SK-MEL-5 (cell line): ENCODE measurements at regions not wholly inside any gene's neighbourhood (a gene's known extent, or its start where the extent isn't known, plus 50 kb on each side); places are given as distances from the start of the nearest gene placed in this dataset.
"Not testable (repeated sequence)": the region's sequence is repeated elsewhere in the genome, so short reads cannot be mapped to it uniquely, and the experiment has no call there.

Source experiments
- DNase-seq: peaks from one replicate; pipeline ENCODE4 v3.0.0-alpha.2; 2016; ENCODE audit warnings: low read depth, low spot score
- in situ Hi-C: cut with HindIII; loops from 2 replicates; pipeline ENCODE4 v1.10.0; 2016; ENCODE audit warnings: low sequenced_read_pairs, high pct_unique_total_duplicates, low pct_unique_long_range_greater_than_20kb

DNA sequence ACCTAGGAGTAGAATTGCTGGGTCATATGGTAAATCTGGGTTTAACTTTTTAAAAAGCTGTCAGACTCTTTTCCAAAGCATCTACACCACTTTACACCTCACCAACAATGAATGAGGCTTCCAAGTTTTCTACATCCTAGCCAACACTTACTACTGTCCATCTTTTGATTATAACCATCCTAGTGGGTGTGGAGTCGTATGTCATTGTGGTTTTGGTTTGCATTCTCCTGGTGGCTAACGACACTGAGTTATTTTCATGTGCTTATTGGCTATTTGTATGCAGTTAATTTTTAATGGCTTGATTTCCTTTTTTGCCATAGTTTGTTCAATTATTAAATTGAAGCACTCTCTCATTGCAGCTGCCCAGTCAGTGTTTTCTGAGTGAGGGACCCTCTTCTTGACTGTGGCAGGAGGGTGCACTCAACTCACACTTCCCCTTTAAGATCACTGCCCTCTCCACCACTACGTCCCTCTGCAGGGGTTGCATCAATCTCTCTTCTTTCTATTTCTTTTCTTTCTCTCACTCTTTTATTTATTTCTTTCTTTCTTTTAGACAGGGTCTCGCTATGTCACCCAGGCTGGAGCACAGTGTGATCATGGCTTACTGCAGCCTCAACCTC is 182.3 kb downstream of the C9orf152 start:
- no peak for DNase-seq
- in situ Hi-C loops = no loop called here

GRCh38 chr9:110027671-110028081 is 180.3 kb downstream of the C9orf152 start:
- in situ Hi-C loops = no loop called here
- no peak for DNase-seq

GRCh38 chr9:110028271-110028670 is 179.7 kb downstream of the C9orf152 start:
- in situ Hi-C loops = no loop called here
- DNase-seq = no peak

DNA sequence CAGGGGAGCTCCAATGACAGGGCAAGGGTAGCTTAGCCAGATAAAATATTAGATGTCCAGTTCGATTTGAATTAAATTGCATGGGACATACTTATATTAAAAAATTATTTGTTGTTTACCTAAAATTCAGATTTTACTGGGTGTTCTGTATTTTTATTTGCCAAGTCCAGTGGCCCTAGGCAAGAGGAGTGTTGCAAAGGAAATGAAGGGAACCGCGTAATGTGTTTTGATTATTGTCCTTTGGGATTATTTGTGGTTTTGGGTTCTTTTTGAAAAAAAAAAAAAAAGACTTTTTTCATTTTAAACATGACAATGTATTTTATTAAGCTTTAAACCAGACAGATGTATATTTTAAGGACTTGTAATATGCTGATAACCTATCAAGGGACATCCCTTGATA is 179.3 kb downstream of the C9orf152 start:
- in situ Hi-C loops = no loop called here
- DNase-seq = no peak

DNA sequence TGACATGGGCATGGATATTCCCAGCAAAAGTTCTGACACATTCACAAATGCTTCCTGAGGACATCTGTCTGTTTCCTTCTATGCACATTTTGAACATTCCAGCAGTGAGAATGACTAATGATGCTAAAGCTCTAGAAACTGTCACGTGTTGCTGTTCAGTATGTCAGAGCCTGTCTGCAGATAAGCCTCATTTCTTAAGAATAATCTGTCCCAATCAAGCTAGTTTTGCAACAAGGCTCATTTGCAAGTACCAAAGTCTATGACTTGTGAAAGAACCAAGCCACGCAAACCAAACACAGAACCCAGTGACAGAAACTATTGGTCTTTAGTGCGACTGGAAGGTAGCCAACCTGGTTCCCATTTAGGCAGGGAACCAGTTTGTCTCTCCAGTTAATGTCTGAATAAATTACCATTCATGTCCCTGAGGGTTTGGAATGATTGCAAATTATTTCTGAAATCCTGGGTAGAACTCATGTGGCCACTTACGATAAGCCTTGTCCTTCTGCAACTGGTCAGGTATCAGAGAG is 178.5 kb downstream of the C9orf152 start:
- in situ Hi-C loops = no loop called here
- no peak for DNase-seq

DNA sequence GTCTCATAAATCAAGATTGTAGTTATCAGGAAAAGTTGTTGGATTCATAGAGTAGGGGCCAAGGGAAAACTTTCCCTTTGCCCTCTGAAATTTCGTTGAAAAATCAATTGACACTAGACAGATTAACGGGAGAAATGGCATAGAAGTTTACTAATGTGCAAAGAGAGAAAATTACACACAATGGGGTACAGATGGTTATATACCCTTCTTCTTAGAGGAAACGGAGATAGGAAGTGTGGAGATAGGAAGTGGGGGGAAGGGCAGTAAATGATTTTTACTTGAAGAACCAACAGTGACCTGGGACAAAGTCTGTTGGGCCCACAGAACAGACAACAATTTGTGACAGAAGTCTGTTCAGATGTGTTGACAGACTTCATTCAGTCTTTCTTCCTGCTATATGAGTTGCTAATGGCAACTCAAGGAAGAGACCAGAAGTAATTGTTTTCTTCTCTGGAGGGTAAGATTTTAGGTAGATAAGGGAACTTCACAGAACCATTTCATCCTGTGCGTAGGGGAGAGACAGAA is 177.9 kb downstream of the C9orf152 start:
- no peak for DNase-seq
- in situ Hi-C loops = no loop called here

DNA sequence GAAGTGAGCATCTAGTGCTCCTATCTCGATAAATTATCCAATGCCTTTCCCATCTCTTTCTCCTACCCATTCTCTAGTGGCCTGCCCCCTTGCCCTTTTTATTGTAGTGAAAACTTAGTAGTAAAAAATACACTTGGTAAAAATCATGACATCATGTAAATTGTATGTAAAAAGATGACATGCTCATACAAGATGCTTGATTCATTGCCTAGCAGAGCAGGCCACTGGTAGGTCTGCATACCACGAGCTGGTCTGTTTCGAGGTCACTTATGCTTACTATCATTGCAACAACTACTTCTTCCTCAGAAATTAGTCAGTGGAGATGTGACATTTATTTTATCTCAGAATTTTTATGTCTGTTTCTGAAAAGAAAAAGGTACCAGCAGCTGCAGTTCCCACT is 177.3 kb downstream of the C9orf152 start:
- in situ Hi-C loops = no loop called here
- no peak for DNase-seq

- in situ Hi-C loops = no loop called here
- DNase-seq = no peak
These were observed 176.3 kb downstream of the C9orf152 start for GRCh38 chr9:110031511-110032173.

- DNase-seq, in situ Hi-C loops: not testable (repeated sequence)
These were observed 175.4 kb downstream of the C9orf152 start for GRCh38 chr9:110032532-110032931.

GRCh38 chr9:110033869-110034268 is 174.1 kb downstream of the C9orf152 start:
- no peak for DNase-seq
- in situ Hi-C loops = no loop called here

- in situ Hi-C loops = no loop called here
- DNase-seq = no peak
These were observed 171.7 kb downstream of the C9orf152 start for GRCh38 chr9:110036286-110036685.

- no peak for DNase-seq
- in situ Hi-C loops = no loop called here
These were observed 167.2 kb downstream of the C9orf152 start for GRCh38 chr9:110040788-110041187.

GRCh38 chr9:110041452-110041851 is 166.5 kb downstream of the C9orf152 start:
- DNase-seq = no peak
- in situ Hi-C loops = no loop called here

DNA sequence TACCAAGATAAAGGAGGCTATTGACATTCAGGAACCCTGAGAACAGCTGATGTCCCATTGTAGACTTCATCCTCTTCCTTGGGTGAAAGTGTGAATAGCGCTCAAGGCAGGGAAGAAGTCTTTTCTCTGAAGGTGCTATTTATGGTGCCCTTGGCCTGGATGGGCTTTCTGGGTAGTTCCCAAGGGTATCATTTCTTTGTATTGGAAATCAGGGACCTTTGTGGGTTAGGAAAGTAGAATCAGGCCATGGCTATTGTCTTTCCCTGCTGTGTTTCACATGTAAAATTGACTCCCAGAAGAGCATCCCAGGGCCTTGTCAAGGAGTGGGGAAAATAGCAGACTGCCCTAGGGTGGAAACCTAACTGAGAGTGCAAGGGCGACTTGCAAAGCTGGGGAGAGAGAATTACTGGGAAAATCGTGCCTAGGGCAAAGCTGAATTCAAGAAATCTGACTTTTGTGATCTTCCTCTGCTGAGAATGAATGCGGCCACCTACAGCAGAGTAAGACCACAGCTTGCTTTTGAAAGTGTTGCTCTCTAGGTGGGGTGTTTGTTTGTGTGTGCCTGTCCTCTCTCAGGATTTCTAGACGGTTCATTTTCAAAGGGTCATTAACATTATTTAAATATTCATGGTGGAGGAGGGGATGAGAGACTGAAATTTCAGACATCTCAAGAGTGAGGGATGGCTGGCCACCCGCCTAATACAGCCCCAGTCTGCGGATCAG is 160.6 kb downstream of the C9orf152 start:
- in situ Hi-C loops = no loop called here
- DNase-seq = no peak

- in situ Hi-C loops = no loop called here
These were observed 160.0 kb downstream of the C9orf152 start for GRCh38 chr9:110047955-110048402.

DNA sequence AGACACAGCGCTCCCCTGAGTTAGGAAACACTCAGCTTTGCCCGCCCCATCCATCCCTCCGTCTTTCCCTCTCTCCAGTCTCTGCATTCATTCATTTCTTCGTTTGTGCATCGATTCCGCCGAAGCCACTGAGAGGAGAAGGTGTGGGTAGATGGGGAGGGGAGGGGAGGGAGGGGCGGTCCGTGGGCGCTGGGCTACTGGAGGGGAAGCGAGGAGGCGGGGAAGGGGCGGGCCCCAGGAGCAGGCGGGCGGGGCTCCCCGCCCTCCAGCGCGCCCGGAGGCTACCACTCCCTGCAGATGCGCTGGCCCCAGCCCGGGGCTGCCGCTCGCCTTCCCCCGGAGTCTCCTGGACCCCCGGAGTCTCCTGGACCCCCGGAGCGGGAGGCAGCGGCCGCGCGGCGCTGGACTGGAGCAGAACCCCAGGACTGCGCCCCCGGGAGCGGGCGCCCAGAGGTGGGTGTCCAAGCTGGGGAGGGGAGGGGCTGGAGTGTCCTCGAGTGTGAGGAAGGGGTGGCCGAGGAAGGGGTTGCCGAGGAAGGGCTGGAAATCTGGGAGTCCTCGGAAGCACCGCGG is 159.5 kb downstream of the C9orf152 start:
- in situ Hi-C loops = no loop called here
- no peak for DNase-seq

More at GRCh38 chr9:110047955-110048402, 160.0 kb downstream of the C9orf152 start:
- no peak for DNase-seq

DNA sequence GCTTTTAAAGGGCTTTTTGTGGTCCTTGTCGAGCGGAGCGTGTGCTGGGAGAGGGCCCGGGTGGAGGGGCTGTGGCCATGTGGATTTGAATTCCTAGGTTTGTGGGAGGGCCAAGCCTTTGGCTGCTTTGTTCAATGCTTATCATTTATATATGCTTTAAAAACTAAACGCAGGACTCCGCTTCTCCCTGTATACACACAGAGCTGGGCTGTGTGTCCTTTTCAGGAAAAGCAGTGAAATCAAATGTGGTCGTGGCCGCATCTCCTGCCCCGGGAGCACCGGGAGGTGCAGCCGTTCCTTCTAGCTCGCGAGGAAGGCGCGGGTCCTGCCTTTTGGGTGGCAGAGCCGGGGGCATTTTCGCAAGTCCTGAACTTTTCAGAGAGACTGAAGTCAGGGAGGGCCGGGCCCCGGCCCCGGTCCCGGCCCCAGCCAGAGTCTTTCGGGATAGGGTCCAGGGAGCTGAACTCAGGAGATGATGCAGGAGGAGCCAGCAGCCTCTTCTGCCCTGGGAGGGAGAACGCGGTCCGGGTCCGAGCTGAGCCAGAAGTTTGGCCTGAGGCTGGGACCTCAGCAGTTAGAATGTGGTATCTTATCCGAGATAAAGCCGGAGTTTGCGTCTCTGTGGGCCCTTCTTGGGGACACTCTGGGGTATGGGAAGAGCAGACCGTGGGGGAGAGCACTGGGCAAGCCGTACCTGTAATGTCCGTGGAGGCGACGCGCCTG is 158.8 kb downstream of the C9orf152 start:
- in situ Hi-C loops = no loop called here
- no peak for DNase-seq
